Psoas muscle (tissue), 7 donors: ENCODE measurements at regions not wholly inside any gene's neighbourhood (a gene's known extent, or its start where the extent isn't known, plus 50 kb on each side); places are given as distances from the start of the nearest gene placed in this dataset.

Experiments used
- ATAC-seq, 4 donors: fragments of 200-7000 bp; cut with Tn5 transposase; one replicate each; pipeline ENCODE4 v1.9.1; 2020; ENCODE audit warnings: moderate library complexity in 3 of 4, mild to moderate bottlenecking in 2 of 4
- DNase-seq, 2 donors: peaks; one replicate each; pipeline ENCODE4 v3.0.0-alpha.2; 2020
- H3K27ac ChIP-seq: fragments of 200-600 bp; one replicate; pipeline ENCODE4 v1.8.0; 2022
- H3K27me3 ChIP-seq, 3 donors: fragments of 200-600 bp in 1 of 3; one replicate each; pipeline versions ENCODE4 v1.6.1 to v1.8.0; 2013 to 2022; ENCODE audit warnings: low read length in 2 of 3, mild to moderate bottlenecking in 2 of 3, moderate library complexity in 1 of 3; ENCODE audit not compliant: insufficient read depth in 3 of 3
- H3K36me3 ChIP-seq, 2 donors: fragments of 200-600 bp in 1 of 2; one replicate each; pipeline versions ENCODE4 v1.6.1 to v1.8.0; 2013 to 2022; ENCODE audit warnings: low read depth in 1 of 2, mild to moderate bottlenecking in 1 of 2, moderate library complexity in 1 of 2; ENCODE audit not compliant: insufficient read depth in 1 of 2
- H3K4me1 ChIP-seq: fragments of 200-600 bp; one replicate; pipeline ENCODE4 v1.8.0; 2022
- H3K4me3 ChIP-seq: fragments of 200-600 bp; one replicate; pipeline ENCODE4 v1.8.0; 2022; ENCODE audit warnings: mild to moderate bottlenecking
- H3K9me3 ChIP-seq: fragments of 200-600 bp; one replicate; pipeline ENCODE4 v1.8.0; 2022
- WGBS, 3 donors: extraction: QIAGEN DNeasy Blood & Tissue Kit; methylation state at CpG; one replicate each; pipeline versions ENCODE4 v1.1.6 to v1.1.7; 2013; 5-methylcytosine and 5-hydroxymethylcytosine counted together
- intact Hi-C, 2 donors: fragments of 100-400 bp; cut with DNase I; formaldehyde crosslinking; loops; one replicate each; pipeline versions ENCODE4 v1.11.0 to v1.14.2; 2022
- TF ChIP-seq, protein P1 (sequence below): fragments of 200-600 bp; IDR thresholded peaks from one replicate; pipeline ENCODE4 v1.8.0; 2022; ENCODE audit warnings: antibody characterized with exemption
- donor health status: healthy with polysubstance abuse.
- donor health status: DM: no; HTN: no; CAD: no; lungs with moderate emphysema.
- donor health status: Bipolar disorder and iron deficiency.
- donor health status: healthy.
- donor health status: DM: yes; HTN: yes; CAD: no.
- donor health status: DM: no; HTN: no; CAD: no.
- donor health status: DM: yes; HTN: yes; CAD: no.

DNA sequence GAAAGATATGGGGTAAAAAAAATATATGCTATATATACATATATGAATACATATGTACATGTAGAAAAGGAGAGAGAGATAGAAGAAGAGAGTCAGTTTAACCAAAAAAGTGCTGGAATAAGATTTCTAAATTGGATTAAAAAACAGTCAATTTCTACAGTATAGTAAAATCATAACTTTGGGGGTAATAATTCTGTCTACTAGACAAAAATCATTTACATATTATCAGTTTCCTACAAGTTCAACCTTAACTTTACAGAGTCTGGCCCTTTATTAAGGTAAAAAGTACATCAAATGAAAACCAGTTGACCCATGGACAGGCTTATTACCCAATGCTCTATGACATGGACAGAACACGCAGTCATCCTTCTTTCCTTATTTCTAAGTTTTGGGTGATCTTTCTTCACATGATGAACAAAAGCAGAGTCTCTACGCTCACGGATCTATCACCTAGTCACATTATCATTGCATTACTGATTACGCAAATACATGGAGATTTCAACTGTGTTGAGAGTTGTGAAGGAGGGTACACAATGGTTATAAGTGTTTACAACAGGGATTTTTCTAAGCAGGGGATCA lies 63.9 kb upstream of the SMIM36 start:
- H3K27ac ChIP-seq = no peak overlapping the region
- intact Hi-C loops = no loop called here
- no peak for ATAC-seq

DNA sequence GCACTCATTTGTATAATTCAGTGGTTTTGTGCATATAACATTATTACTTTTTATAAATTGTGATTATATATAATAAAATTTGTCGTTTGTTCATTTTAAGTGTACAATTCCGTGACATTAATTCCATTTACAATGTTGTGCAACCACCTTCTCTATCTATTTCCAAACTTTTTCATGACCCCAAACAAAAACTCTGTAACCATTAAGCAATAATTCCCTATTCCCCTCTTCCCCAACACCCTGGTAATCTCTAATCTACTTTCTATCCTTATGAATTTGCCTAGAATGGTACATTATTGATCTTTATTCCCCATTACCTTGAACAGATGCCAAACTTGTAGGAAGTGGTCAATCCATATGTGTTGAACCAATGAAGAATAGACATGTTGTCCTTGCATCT lies 61.3 kb upstream of the SMIM36 start:
- H3K27ac ChIP-seq = no peak overlapping the region
- no peaks in the 10 kb centered on the region for H3K36me3 ChIP-seq
- WGBS, 3 donors = 95 to 97% (median 96%) methylated on average over 2 of the region's 2 CpGs
- no peak overlapping the region for H3K4me3 ChIP-seq
- no peaks in the 10 kb centered on the region for H3K4me1 ChIP-seq
- H3K9me3 ChIP-seq = no peaks in the 10 kb centered on the region
- H3K27me3 ChIP-seq = no peaks in the 10 kb centered on the region
- ATAC-seq = no peak
- intact Hi-C loops = no loop called here
- DNase-seq = no peak
- TF ChIP-seq, protein P1, sequence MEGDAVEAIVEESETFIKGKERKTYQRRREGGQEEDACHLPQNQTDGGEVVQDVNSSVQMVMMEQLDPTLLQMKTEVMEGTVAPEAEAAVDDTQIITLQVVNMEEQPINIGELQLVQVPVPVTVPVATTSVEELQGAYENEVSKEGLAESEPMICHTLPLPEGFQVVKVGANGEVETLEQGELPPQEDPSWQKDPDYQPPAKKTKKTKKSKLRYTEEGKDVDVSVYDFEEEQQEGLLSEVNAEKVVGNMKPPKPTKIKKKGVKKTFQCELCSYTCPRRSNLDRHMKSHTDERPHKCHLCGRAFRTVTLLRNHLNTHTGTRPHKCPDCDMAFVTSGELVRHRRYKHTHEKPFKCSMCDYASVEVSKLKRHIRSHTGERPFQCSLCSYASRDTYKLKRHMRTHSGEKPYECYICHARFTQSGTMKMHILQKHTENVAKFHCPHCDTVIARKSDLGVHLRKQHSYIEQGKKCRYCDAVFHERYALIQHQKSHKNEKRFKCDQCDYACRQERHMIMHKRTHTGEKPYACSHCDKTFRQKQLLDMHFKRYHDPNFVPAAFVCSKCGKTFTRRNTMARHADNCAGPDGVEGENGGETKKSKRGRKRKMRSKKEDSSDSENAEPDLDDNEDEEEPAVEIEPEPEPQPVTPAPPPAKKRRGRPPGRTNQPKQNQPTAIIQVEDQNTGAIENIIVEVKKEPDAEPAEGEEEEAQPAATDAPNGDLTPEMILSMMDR = no peak

More for the DNA sequence above, 63.9 kb upstream of the SMIM36 start:
- Histone ChIP-seq H3K4me1 (no peaks in the 10 kb centered on the region), H3K9me3 (no peaks in the 10 kb centered on the region), H3K36me3 (no peaks in the 10 kb centered on the region), H3K4me3 (no peak overlapping the region), H3K27me3 (no peaks in the 10 kb centered on the region)
- 95 to 97% (median 96%) methylated on average over 4 of the region's 4 CpGs for WGBS, 3 donors
- DNase-seq = no peak
- TF ChIP-seq, protein P1 = no peak

DNA sequence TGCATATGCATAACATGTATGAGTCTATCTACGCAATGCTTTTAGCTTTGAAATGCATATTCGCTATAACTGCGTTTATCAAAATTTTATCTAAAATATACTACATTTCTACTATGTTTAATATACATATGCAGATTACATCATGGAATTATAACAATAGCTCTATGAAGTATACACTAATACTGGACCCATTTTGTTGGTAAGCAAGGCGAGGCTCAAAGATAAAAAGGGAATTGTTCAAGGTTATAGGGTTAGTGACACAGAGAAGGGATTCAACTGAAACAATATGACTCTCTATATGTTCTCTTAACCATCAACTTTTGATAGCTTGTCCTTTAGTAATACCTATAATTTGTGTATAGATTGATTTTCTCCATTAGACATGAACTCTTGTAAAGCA lies 60.9 kb upstream of the SMIM36 start:
- intact Hi-C loops = no loop called here
- DNase-seq (no peak), ATAC-seq (no peak)
- Histone ChIP-seq H3K27me3 (no peaks in the 10 kb centered on the region), H3K9me3 (no peaks in the 10 kb centered on the region), H3K4me1 (no peaks in the 10 kb centered on the region), H3K27ac (no peak overlapping the region), H3K4me3 (no peak overlapping the region), H3K36me3 (no peaks in the 10 kb centered on the region)
- TF ChIP-seq, protein P1 = no peak
- whole genome bisulfite sequencing, 3 donors = 74 to 96% (median 96%) methylated on average over 4 of the region's 4 CpGs

DNA sequence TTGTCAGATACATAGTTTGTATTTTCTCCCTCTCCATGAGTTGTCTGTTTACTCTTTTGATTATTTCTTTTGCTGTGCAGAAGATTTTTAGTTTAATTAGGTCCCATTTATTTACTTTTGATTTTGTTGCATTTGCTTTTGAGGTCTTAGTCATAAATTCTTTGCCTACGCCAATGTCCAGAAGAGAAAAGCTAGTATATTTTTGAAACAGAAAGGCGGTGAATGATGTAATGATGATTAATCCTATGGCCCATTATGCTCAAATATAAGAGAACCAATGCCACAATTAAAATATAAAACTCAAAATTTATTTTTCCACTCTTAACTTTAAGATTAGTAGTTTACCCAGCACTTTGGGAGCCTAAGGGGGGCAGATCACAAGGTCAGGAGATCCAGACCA lies 59.8 kb upstream of the SMIM36 start:
- Histone ChIP-seq H3K27ac (no peak overlapping the region), H3K4me1 (no peaks in the 10 kb centered on the region), H3K36me3 (no peaks in the 10 kb centered on the region), H3K27me3 (no peaks in the 10 kb centered on the region), H3K4me3 (no peak overlapping the region), H3K9me3 (no peaks in the 10 kb centered on the region)
- ATAC-seq (no peak), DNase-seq (no peak)
- intact Hi-C loops = no loop called here
- TF ChIP-seq, protein P1 = no peak
- 97 to 98% (median 97%) methylated on average over 2 of the region's 2 CpGs for WGBS, 3 donors

DNA sequence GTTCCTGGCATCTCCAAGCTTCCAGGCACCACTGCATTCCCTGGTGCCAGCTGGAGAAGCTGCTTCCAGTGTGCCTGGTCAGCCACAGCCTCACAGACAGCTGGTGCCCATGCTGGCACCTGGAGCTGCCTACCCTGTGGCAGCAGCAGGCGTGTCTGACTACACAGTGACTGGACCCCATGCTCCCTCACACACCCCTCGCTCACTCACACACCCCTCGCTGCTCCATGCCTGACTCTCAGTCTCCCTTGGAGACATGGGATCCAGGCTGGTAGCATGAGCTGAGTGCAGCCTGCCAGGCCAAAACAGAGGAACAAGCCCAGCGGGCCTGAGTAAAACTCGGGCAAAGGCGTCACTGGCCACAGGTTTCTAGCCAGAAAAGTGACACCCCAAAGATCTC lies 59.1 kb upstream of the SMIM36 start:
- no peaks in the 10 kb centered on the region for H3K36me3 ChIP-seq
- no peaks in the 10 kb centered on the region for H3K9me3 ChIP-seq
- intact Hi-C loops = no loop called here
- WGBS, 3 donors = 41 to 58% (median 43%) methylated on average over 6 of the region's 6 CpGs
- TF ChIP-seq, protein P1 = no peak
- H3K27ac ChIP-seq = no peak overlapping the region
- no peaks in the 10 kb centered on the region for H3K27me3 ChIP-seq
- ATAC-seq = peak in 1 of 4 donors; percentile 23
- H3K4me1 ChIP-seq = no peaks in the 10 kb centered on the region
- no peak overlapping the region for H3K4me3 ChIP-seq
- no peak for DNase-seq
